Loucy (cell line): ENCODE measurements at regions not wholly inside any gene's neighbourhood (a gene's known extent, or its start where the extent isn't known, plus 50 kb on each side); places are given as distances from the start of the nearest gene placed in this dataset.

ENCODE experiments used
- H2AFZ ChIP-seq: fragments of 200-600 bp; sonication (generic); 2 replicates; pipeline ENCODE4 v1.6.0; 2016; ENCODE audit warnings: antibody characterized with exemption, mild to moderate bottlenecking, low read length, moderate library complexity
- H3F3A ChIP-seq: fragments of 200-600 bp; 2 replicates; pipeline ENCODE4 v1.6.0; 2016; ENCODE audit warnings: antibody characterized with exemption, low read depth, mild to moderate bottlenecking
- H3K27me3 ChIP-seq: fragments of 200-600 bp; sonication (generic); 2 replicates; pipeline ENCODE4 v1.6.1; 2014; ENCODE audit warnings: low read length, mild to moderate bottlenecking; ENCODE audit not compliant: insufficient read depth, poor library complexity, severe bottlenecking
- H3K36me3 ChIP-seq: fragments of 200-600 bp; sonication (generic); 2 replicates; pipeline ENCODE4 v1.6.1; 2016; ENCODE audit warnings: low read length; ENCODE audit not compliant: insufficient read depth
- H3K4me1 ChIP-seq: fragments of 200-600 bp; sonication (generic); 2 replicates; pipeline ENCODE4 v1.5.1; 2014; ENCODE audit warnings: low read length, mild to moderate bottlenecking; ENCODE audit not compliant: insufficient read depth, poor library complexity, severe bottlenecking
- H3K4me2 ChIP-seq: fragments of 200-600 bp; sonication (generic); 2 replicates; pipeline ENCODE4 v1.6.0; 2014; ENCODE audit warnings: antibody characterized with exemption, low read length, low read depth, mild to moderate bottlenecking; ENCODE audit not compliant: poor library complexity, severe bottlenecking
- H3K4me3 ChIP-seq: fragments of 200-600 bp; sonication (generic); 2 replicates; pipeline ENCODE4 v1.5.1; 2014; ENCODE audit warnings: low read length, mild to moderate bottlenecking, mixed read lengths; ENCODE audit not compliant: poor library complexity, severe bottlenecking
- H3K79me2 ChIP-seq: fragments of 200-600 bp; sonication (generic); 2 replicates; pipeline ENCODE4 v1.6.1; 2014; ENCODE audit warnings: low read length; ENCODE audit not compliant: insufficient read depth
- H3K9ac ChIP-seq: fragments of 200-600 bp; sonication (generic); 2 replicates; pipeline ENCODE4 v1.6.0; 2014; ENCODE audit warnings: mild to moderate bottlenecking, low read depth, low read length, moderate library complexity; ENCODE audit not compliant: poor library complexity, severe bottlenecking
- H3K9me2 ChIP-seq: fragments of 200-600 bp; sonication (generic); replicated peaks from 2 replicates; pipeline ENCODE4 v1.6.1; 2016; ENCODE audit warnings: low read depth, low read length, mixed read lengths
- H3K9me3 ChIP-seq: fragments of 200-600 bp; sonication (generic); 2 replicates; pipeline ENCODE4 v1.6.1; 2014; ENCODE audit warnings: mild to moderate bottlenecking, antibody characterized with exemption, low read length, low read depth; ENCODE audit not compliant: insufficient read depth
- H4K20me1 ChIP-seq: fragments of 200-600 bp; sonication (generic); 2 replicates; pipeline ENCODE4 v1.6.0; 2014; ENCODE audit warnings: antibody characterized with exemption, low read length, mild to moderate bottlenecking; ENCODE audit not compliant: insufficient read depth, poor library complexity, severe bottlenecking
- EZH2phosphoT487 ChIP-seq: fragments of 200-600 bp; IDR thresholded peaks from 2 replicates; pipeline ENCODE4 v1.6.1; 2018; ENCODE audit warnings: antibody characterized with exemption, mild to moderate bottlenecking, moderate library complexity, borderline replicate concordance
- TF ChIP-seq, protein P1 (sequence below): fragments of 200-600 bp; sonication (generic); conservative IDR thresholded peaks from 2 replicates; pipeline ENCODE4 v1.5.1; 2014; ENCODE audit warnings: mild to moderate bottlenecking, antibody characterized with exemption, low read length

DNA sequence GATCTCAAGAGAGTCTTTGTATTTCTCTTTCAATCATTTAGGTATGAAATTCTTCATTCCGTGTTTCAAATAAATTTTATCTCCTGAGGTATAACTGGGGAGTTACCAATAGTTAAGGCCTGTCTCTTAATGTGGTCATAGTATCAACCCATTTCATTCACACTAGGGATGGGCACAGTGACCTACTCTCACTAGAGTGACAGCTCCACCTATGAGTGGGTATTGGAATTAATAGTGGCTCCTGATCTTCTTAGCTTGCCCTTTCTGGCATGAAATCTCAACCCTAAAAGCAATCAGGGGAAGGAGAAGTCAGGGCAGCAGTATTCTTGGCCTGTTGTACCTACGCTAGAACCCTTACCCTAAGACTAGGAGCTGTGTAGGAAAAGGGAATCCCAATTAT is 507.7 kb downstream of the FAM181B start:
- Histone ChIP-seq H3F3A (no peaks in the 10 kb centered on the region), H3K4me3 (no peak overlapping the region), H3K4me1 (no peaks in the 10 kb centered on the region), H3K9me2 (no peaks in the 10 kb centered on the region), H3K79me2 (no peaks in the 10 kb centered on the region), H3K36me3 (no peaks in the 10 kb centered on the region), H2AFZ (0 out of 2 replicates have a peak overlapping the region, but pooled peaks have one; percentile 5), H3K27me3 (no peaks in the 10 kb centered on the region), H3K9me3 (no peaks in the 10 kb centered on the region), H3K4me2 (no peak overlapping the region), H3K9ac (no peak overlapping the region), H4K20me1 (no peaks in the 10 kb centered on the region)
- TF ChIP-seq, protein P1, sequence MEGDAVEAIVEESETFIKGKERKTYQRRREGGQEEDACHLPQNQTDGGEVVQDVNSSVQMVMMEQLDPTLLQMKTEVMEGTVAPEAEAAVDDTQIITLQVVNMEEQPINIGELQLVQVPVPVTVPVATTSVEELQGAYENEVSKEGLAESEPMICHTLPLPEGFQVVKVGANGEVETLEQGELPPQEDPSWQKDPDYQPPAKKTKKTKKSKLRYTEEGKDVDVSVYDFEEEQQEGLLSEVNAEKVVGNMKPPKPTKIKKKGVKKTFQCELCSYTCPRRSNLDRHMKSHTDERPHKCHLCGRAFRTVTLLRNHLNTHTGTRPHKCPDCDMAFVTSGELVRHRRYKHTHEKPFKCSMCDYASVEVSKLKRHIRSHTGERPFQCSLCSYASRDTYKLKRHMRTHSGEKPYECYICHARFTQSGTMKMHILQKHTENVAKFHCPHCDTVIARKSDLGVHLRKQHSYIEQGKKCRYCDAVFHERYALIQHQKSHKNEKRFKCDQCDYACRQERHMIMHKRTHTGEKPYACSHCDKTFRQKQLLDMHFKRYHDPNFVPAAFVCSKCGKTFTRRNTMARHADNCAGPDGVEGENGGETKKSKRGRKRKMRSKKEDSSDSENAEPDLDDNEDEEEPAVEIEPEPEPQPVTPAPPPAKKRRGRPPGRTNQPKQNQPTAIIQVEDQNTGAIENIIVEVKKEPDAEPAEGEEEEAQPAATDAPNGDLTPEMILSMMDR: peak; percentile 40
- no peak for TF ChIP-seq EZH2phosphoT487

DNA sequence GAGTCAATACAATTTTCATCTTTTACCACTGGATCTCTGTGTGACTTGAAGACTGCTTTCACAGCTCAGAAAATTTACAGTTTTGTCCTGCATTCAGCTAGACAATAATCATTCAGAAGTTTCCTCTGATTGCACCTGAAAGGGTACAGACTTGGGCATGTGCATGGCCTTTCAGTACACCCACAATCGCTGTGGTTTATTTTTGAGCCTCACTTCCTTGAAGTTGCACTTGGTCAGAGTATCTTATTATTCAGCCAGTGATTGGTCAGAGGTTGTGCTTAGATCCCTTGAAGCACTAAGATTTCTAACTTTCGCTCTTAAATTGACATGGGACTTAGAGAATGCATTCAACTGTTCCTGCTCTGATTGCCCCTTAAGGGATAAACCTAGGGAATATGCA is 508.2 kb downstream of the FAM181B start:
- H3F3A ChIP-seq: no peaks in the 10 kb centered on the region
- H3K4me2 ChIP-seq: no peak overlapping the region
- H3K27me3 ChIP-seq: no peaks in the 10 kb centered on the region
- H3K9me2 ChIP-seq: no peaks in the 10 kb centered on the region
- H3K4me1 ChIP-seq: no peaks in the 10 kb centered on the region
- H3K9me3 ChIP-seq: no peaks in the 10 kb centered on the region
- 0 out of 2 replicates have a peak overlapping the region, but pooled peaks have one; percentile 5 for H2AFZ ChIP-seq
- no peak for TF ChIP-seq EZH2phosphoT487
- TF ChIP-seq, protein P1: no peak
- H3K4me3 ChIP-seq: no peak overlapping the region
- H3K36me3 ChIP-seq: no peaks in the 10 kb centered on the region
- no peaks in the 10 kb centered on the region for H3K79me2 ChIP-seq
- no peak overlapping the region for H3K9ac ChIP-seq
- no peaks in the 10 kb centered on the region for H4K20me1 ChIP-seq

DNA sequence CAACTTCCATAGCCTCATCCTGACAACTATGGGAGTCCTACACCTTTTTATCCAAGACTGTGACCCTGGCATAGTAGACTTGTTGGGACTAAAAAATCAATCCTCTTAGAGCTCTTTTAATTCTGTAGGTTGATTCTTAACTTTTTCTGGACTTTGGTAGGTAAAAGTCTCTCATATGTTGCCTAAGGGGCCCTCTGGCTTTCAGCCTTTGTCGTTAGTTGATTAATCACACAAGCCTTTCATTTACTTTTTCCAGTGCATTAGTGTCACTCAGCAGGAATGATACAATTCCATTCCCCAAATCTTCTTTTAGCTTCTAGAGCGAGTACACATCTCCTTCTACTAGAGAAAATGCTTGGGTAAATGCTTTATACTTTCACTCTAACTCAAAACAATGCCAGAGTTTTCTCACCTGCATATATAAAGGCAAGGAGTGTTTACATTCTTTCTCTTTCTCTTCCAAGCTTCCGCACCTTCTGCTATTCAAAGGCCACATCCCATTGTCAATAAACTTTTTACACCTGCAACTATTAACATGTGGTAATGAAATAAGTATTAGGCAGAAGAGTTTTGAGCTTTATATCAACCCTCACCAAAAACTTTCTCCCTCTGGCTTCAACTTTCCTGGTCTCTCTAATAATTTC is 516.6 kb downstream of the FAM181B start:
- Histone ChIP-seq H3K4me3 (no peak overlapping the region), H3K79me2 (no peaks in the 10 kb centered on the region), H2AFZ (no peak overlapping the region), H3K27me3 (no peaks in the 10 kb centered on the region), H3K9ac (no peak overlapping the region), H3K9me3 (no peaks in the 10 kb centered on the region), H3K36me3 (no peaks in the 10 kb centered on the region), H3F3A (no peaks in the 10 kb centered on the region), H3K4me2 (no peak overlapping the region), H3K9me2 (no peaks in the 10 kb centered on the region), H4K20me1 (no peaks in the 10 kb centered on the region), H3K4me1 (no peaks in the 10 kb centered on the region)
- TF ChIP-seq EZH2phosphoT487: no peak
- TF ChIP-seq, protein P1: no peak
